B cell (primary cell): ENCODE measurements at regions not wholly inside any gene's neighbourhood (a gene's known extent, or its start where the extent isn't known, plus 50 kb on each side); places are given as distances from the start of the nearest gene placed in this dataset.

Source experiments
- ATAC-seq: fragments of 200-7000 bp; cut with Tn5 transposase; one replicate; pipeline ENCODE4 v1.10.0; 2021; ENCODE audit warnings: low read depth, mild to moderate bottlenecking, moderate number of reproducible peaks, moderate library complexity
- CTCF ChIA-PET: fragments of 350-600 bp; sonication (Branson Sonifier 250); formaldehyde crosslinking; loops from one replicate; lab custom pipeline; 2021; ENCODE audit warnings: antibody characterized with exemption, inconsistent platforms; lab: Charles Lee
- POLR2A ChIA-PET: fragments of 350-600 bp; sonication (Branson Sonifier 250); formaldehyde crosslinking; loops from one replicate; lab custom pipeline; 2021; ENCODE audit warnings: antibody characterized with exemption; lab: Charles Lee
- DNase-seq: peaks from one replicate; pipeline ENCODE4 v3.0.0; 2013
- H2AFZ ChIP-seq: 2 replicates; pipeline ENCODE4 v1.6.1; 2012; ENCODE audit warnings: mild to moderate bottlenecking, low read depth, low read length; ENCODE audit not compliant: insufficient read depth, poor library complexity, severe bottlenecking
- H3K27ac ChIP-seq, 2 donors: 1 replicate in 1 of 2; 2 replicates in 1 of 2; pipeline ENCODE4 v1.5.1; 2012 to 2013; ENCODE audit warnings: low read length in 2 of 2, mild to moderate bottlenecking in 2 of 2, moderate library complexity in 1 of 2
- H3K27me3 ChIP-seq, 4 experiments: fragments of 200-600 bp in 1 of 4; sonication (generic) in 1 of 4; replicated peaks in 1 of 4; 1 replicate in 2 of 4; 2 replicates in 2 of 4; pipeline versions ENCODE4 v1.6.1 to v1.7.0; 2013 to 2016; ENCODE audit warnings: low read length in 3 of 4, mild to moderate bottlenecking in 2 of 4, mixed read lengths in 1 of 4, moderate library complexity in 1 of 4; ENCODE audit not compliant: insufficient read depth in 4 of 4, control insufficient read depth in 3 of 4; ENCODE audit errors: control extremely low read depth in 1 of 4
- H3K36me3 ChIP-seq, 2 experiments: replicated peaks in 1 of 2; 1 replicate in 1 of 2; 2 replicates in 1 of 2; pipeline versions ENCODE4 v1.6.1 to v1.7.1; 2013; ENCODE audit warnings: low read length in 1 of 2; ENCODE audit not compliant: insufficient read depth in 2 of 2, control insufficient read depth in 1 of 2; ENCODE audit errors: control extremely low read depth in 1 of 2, extremely low read depth in 1 of 2
- H3K4me1 ChIP-seq, 2 donors: fragments of 200-600 bp in 1 of 2; sonication (generic) in 1 of 2; 1 replicate in 1 of 2; 2 replicates in 1 of 2; pipeline versions ENCODE4 v1.5.1 to v1.6.1; 2013 to 2017; ENCODE audit warnings: low read length in 2 of 2; ENCODE audit not compliant: control insufficient read depth in 2 of 2, insufficient read depth in 2 of 2
- H3K4me2 ChIP-seq: replicated peaks from 2 replicates; pipeline ENCODE3; 2012; ENCODE audit warnings: mild to moderate bottlenecking, low read depth, low read length; ENCODE audit not compliant: poor library complexity, severe bottlenecking
- H3K4me3 ChIP-seq, 5 experiments: fragments of 200-600 bp in 1 of 5; sonication (generic) in 1 of 5; 1 replicate in 3 of 5; 2 replicates in 2 of 5; pipeline versions ENCODE4 v1.5.1 to v1.7.0; 2011 to 2016; ENCODE audit warnings: low read length in 4 of 5, mild to moderate bottlenecking in 4 of 5, low read depth in 2 of 5, control low read depth in 1 of 5, moderate library complexity in 1 of 5; ENCODE audit not compliant: insufficient read depth in 1 of 5; ENCODE audit errors: control extremely low read depth in 1 of 5, extremely low read depth in 1 of 5
- H3K79me2 ChIP-seq: fragments of 200-600 bp; sonication (generic); one replicate; pipeline ENCODE4 v1.6.0; 2016; ENCODE audit warnings: low read length; ENCODE audit not compliant: control insufficient read depth, insufficient read depth
- H3K9ac ChIP-seq: fragments of 200-600 bp; sonication (generic); 2 replicates; pipeline ENCODE4 v1.6.1; 2017; ENCODE audit warnings: mild to moderate bottlenecking, low read length, moderate library complexity
- H3K9me3 ChIP-seq, 3 donors: one replicate each; pipeline versions ENCODE4 v1.6.1 to v1.7.1; 2013; ENCODE audit warnings: low read length in 2 of 3; ENCODE audit not compliant: control insufficient read depth in 2 of 3, insufficient read depth in 1 of 3; ENCODE audit errors: control extremely low read depth in 1 of 3
- H4K20me1 ChIP-seq: 2 replicates; pipeline ENCODE4 v1.6.0; 2012; ENCODE audit warnings: mild to moderate bottlenecking, low read length; ENCODE audit not compliant: insufficient read depth, control insufficient read depth, poor library complexity, severe bottlenecking
- H3K27ac Mint-ChIP-seq: one replicate; pipeline ENCODE4 v1.8.0; 2021; ENCODE audit warnings: mixed read lengths
- H3K27me3 Mint-ChIP-seq: one replicate; pipeline ENCODE4 v1.8.0; 2021; ENCODE audit warnings: mixed read lengths
- H3K4me1 Mint-ChIP-seq: one replicate; pipeline ENCODE4 v1.8.0; 2021; ENCODE audit warnings: mixed read lengths
- H3K4me3 Mint-ChIP-seq: one replicate; pipeline ENCODE4 v1.8.0; 2021; ENCODE audit warnings: mixed read lengths
- H3K9me3 Mint-ChIP-seq: one replicate; pipeline ENCODE4 v1.8.0; 2022; ENCODE audit warnings: mixed read lengths; ENCODE audit not compliant: insufficient read depth
- EZH2 ChIP-seq: IDR thresholded peaks from 2 replicates; pipeline ENCODE4 v1.6.1; 2012; ENCODE audit warnings: borderline replicate concordance, low read depth, mild to moderate bottlenecking, moderate library complexity, low read length; ENCODE audit not compliant: insufficient read depth, poor library complexity, severe bottlenecking
- WGBS: methylation state at CpG from one replicate; pipeline ENCODE4 v1.1.5; 2013; ENCODE audit warnings: missing lambda C conversion rate; ENCODE audit not compliant: insufficient coverage; 5-methylcytosine and 5-hydroxymethylcytosine counted together
- intact Hi-C: fragments of 100-400 bp; cut with micrococcal nuclease; formaldehyde crosslinking; loops from one replicate; pipeline ENCODE4 v1.10.0; 2022
- TF ChIP-seq, protein P1 (sequence below): fragments of 200-600 bp; IDR thresholded peaks from one replicate; pipeline ENCODE4 v1.8.0; 2022; ENCODE audit warnings: antibody characterized with exemption, mild to moderate bottlenecking

DNA sequence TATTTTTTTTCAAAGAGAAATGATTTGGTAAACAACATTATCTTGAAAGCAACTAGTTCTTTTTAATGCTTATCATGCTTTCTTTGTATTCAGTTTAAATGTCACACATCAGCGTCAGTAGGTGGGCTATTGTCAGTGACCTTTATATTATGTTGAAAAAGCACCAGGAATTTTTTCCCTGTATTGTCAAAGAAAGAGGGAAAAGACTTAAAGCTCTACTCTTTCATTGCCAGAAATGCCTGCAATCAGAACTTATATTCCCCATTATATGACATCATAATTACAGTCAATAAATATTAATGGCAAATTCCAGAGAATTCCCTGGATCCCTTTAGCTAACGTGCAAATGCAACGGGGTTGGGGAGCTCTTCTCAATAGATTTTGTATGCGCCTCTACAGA is 353.9 kb downstream of the CDH2 start:
- no peak overlapping the region for H3K27ac ChIP-seq
- Mint-ChIP-seq H3K27ac (no peak overlapping the region), H3K4me1 (no peaks in the 10 kb centered on the region), H3K4me3 (no peak overlapping the region), H3K27me3 (no peaks in the 10 kb centered on the region), H3K9me3 (peaks cover 9% of the 10 kb centered on the region)
- ChIA-PET CTCF (no interaction called here), POLR2A (no interaction called here)
- TF ChIP-seq, protein P1, sequence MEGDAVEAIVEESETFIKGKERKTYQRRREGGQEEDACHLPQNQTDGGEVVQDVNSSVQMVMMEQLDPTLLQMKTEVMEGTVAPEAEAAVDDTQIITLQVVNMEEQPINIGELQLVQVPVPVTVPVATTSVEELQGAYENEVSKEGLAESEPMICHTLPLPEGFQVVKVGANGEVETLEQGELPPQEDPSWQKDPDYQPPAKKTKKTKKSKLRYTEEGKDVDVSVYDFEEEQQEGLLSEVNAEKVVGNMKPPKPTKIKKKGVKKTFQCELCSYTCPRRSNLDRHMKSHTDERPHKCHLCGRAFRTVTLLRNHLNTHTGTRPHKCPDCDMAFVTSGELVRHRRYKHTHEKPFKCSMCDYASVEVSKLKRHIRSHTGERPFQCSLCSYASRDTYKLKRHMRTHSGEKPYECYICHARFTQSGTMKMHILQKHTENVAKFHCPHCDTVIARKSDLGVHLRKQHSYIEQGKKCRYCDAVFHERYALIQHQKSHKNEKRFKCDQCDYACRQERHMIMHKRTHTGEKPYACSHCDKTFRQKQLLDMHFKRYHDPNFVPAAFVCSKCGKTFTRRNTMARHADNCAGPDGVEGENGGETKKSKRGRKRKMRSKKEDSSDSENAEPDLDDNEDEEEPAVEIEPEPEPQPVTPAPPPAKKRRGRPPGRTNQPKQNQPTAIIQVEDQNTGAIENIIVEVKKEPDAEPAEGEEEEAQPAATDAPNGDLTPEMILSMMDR = no peak
- no peak for TF ChIP-seq EZH2
- no peak overlapping the region for H3K4me3 ChIP-seq
- H3K4me2 ChIP-seq = no peak overlapping the region
- no peak for ATAC-seq
- no peak overlapping the region for H3K9ac ChIP-seq
- no peaks in the 10 kb centered on the region for H3K79me2 ChIP-seq
- no peaks in the 10 kb centered on the region for H3K36me3 ChIP-seq
- no peaks in the 10 kb centered on the region for H3K4me1 ChIP-seq
- no peak for DNase-seq
- no peak overlapping the region for H2AFZ ChIP-seq
- H3K9me3 ChIP-seq = peaks cover 0 to 1% (median 0%) of the 10 kb centered on the region in 3 donors
- H4K20me1 ChIP-seq = no peaks in the 10 kb centered on the region
- intact Hi-C loops = no loop called here
- 90% methylated on average over 2 of the region's 4 CpGs for WGBS
- H3K27me3 ChIP-seq = no peaks in the 10 kb centered on the region

DNA sequence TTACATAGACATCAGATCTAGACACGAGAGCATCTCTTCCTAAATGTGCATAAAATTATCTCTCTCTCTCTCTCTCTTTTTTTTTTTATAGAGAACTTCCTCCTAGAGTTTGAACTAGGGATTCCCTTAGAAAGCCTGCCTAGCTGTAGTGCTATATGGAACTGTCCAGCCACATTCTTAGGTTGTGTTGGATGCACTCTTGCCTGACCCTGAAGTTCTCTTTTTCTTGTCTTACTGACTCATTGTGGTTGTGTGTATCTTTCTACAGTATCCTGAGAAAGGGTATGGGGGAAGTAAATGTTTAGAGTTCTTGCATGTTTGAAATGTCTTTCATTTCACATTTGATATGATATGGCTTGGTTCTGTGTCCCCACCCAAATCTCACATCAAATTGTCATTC is 368.2 kb downstream of the CDH2 start:
- Histone ChIP-seq H3K4me3 (no peak overlapping the region), H3K9ac (no peak overlapping the region), H3K27me3 (no peaks in the 10 kb centered on the region), H3K4me2 (no peak overlapping the region), H2AFZ (no peak overlapping the region), H3K4me1 (no peaks in the 10 kb centered on the region), H4K20me1 (no peaks in the 10 kb centered on the region), H3K27ac (no peak overlapping the region), H3K36me3 (no peaks in the 10 kb centered on the region), H3K9me3 (peaks cover 0 to 10% (median 0%) of the 10 kb centered on the region in 3 donors), H3K79me2 (no peaks in the 10 kb centered on the region)
- CTCF ChIA-PET = no interaction called here
- Mint-ChIP-seq H3K4me1 (no peaks in the 10 kb centered on the region), H3K27me3 (no peaks in the 10 kb centered on the region), H3K9me3 (no peaks in the 10 kb centered on the region), H3K27ac (no peak overlapping the region), H3K4me3 (no peak overlapping the region)
- no peak for DNase-seq
- intact Hi-C loops = no loop called here
- WGBS = no CpG with 5 or more reads among the region's 1 CpG
- no peak for ATAC-seq
- TF ChIP-seq, protein P1 = no peak
- TF ChIP-seq EZH2 = no peak
- POLR2A ChIA-PET = no interaction called here
